Ovary (tissue), 3 donors: ENCODE measurements at regions not wholly inside any gene's neighbourhood (a gene's known extent, or its start where the extent isn't known, plus 50 kb on each side); places are given as distances from the start of the nearest gene placed in this dataset.

Source experiments
- EP300 ChIP-seq: sonication (generic); formaldehyde crosslinking; IDR thresholded peaks from one replicate; pipeline ENCODE4 v1.6.1; 2017; ENCODE audit warnings: antibody characterized with exemption
- POLR2A ChIP-seq: fragments of 450-650 bp; IDR thresholded peaks from one replicate; pipeline ENCODE4 v1.6.1; 2017; ENCODE audit warnings: antibody characterized with exemption, mild to moderate bottlenecking, moderate library complexity
- TF ChIP-seq, protein P1 (sequence below), 3 donors: fragments of 450-650 bp in 2 of 3; fragments of 200-600 bp in 1 of 3; IDR thresholded peaks; one replicate each; pipeline versions ENCODE4 v1.5.1 to v1.8.0; 2016 to 2022; ENCODE audit warnings: antibody characterized with exemption in 3 of 3, mild to moderate bottlenecking in 1 of 3
- donor health status: DM: no; HTN: no; CAD: no.

DNA sequence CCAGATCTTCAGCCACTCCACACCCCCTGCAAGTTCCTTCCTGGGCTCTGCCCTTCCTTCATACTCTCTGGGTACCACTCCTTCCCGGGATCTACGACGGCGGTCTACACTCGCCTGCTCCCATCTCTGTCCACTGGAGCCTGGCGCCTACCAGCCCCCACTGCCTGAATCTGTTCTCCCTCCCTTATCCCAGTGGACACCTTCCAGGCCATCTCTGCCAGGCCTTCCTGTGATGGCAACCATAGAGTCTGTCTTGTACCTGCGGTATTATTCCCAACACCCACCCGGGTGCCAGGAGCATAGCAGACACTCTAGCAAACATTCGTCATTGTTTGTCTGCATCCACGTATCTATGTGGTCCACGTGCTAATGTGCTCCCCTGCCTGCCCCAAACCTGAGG is 140.9 kb downstream of the ZFP36L2 start:
- TF ChIP-seq, protein P1, sequence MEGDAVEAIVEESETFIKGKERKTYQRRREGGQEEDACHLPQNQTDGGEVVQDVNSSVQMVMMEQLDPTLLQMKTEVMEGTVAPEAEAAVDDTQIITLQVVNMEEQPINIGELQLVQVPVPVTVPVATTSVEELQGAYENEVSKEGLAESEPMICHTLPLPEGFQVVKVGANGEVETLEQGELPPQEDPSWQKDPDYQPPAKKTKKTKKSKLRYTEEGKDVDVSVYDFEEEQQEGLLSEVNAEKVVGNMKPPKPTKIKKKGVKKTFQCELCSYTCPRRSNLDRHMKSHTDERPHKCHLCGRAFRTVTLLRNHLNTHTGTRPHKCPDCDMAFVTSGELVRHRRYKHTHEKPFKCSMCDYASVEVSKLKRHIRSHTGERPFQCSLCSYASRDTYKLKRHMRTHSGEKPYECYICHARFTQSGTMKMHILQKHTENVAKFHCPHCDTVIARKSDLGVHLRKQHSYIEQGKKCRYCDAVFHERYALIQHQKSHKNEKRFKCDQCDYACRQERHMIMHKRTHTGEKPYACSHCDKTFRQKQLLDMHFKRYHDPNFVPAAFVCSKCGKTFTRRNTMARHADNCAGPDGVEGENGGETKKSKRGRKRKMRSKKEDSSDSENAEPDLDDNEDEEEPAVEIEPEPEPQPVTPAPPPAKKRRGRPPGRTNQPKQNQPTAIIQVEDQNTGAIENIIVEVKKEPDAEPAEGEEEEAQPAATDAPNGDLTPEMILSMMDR (IDR thresholded peaks at IDR 0.05) = no peak
- no peak for TF ChIP-seq POLR2A
- no peak for TF ChIP-seq EP300
